ENCODE measurements at regions not wholly inside any gene's neighbourhood (a gene's known extent, or its start where the extent isn't known, plus 50 kb on each side); places are given as distances from the start of the nearest gene placed in this dataset.
"Not testable (repeated sequence)": the region's sequence is repeated elsewhere in the genome, so short reads cannot be mapped to it uniquely, and the experiment has no call there.

DNA sequence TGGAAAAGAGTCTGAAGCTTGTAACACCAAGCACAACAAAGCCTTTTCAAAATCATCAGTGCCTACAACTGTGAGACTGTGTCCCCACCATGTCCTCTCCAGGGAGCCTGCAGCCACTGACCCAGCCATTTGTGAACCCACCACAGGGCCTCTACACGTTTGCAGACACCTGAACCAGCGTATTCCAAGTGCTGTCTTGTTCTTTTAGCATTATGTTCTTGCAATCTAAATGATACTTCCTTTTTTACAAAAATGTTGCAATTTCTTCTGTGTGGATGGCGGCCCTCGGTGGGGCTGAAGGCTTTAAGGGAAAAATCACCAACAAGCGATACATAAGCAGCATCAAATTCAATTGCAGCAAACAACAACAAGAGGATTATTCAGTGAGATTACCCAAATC lies 403.2 kb upstream of the MGMT start:
- DNase-seq (ENCODE audit: low read depth in 2 of 2): no peak

GRCh38 chr10:129066529-129066928 lies 400.5 kb upstream of the MGMT start:
- DNase-seq (ENCODE audit: low read depth in 2 of 2): not testable (repeated sequence)

- DNase-seq (ENCODE audit: low read depth in 2 of 2): not testable (repeated sequence)
Observed at GRCh38 chr10:129071411-129071810, 395.6 kb upstream of the MGMT start.

- DNase-seq (ENCODE audit: low read depth in 2 of 2): no peak
Observed at GRCh38 chr10:129074939-129075338, 392.1 kb upstream of the MGMT start.

- DNase-seq (ENCODE audit: low read depth in 2 of 2): no peak
Observed at GRCh38 chr10:129075508-129075907, 391.5 kb upstream of the MGMT start.

DNA sequence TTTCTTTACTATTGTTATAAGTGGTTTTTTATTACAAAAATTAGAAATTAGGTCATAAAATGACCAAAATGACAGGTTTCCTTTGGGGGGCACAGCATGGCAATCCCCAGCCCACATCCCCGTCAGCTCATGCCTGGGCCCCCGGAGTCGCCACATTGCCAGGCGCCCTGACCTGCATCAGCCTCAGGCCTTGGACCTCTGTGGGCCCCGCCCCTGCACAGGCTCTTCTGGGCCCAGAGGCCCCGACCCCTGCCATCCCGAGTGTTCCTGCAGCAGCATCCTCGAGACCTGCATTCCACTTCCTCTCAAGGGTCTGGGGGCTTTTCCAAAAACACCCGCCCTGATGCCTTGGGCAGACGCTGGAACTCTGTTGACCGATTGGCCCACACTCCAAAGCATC lies 391.1 kb upstream of the MGMT start:
- DNase-seq (ENCODE audit: low read depth in 2 of 2): no peak

- DNase-seq (ENCODE audit: low read depth in 2 of 2): no peak
Observed at GRCh38 chr10:129078346-129078745, 388.7 kb upstream of the MGMT start.

DNA sequence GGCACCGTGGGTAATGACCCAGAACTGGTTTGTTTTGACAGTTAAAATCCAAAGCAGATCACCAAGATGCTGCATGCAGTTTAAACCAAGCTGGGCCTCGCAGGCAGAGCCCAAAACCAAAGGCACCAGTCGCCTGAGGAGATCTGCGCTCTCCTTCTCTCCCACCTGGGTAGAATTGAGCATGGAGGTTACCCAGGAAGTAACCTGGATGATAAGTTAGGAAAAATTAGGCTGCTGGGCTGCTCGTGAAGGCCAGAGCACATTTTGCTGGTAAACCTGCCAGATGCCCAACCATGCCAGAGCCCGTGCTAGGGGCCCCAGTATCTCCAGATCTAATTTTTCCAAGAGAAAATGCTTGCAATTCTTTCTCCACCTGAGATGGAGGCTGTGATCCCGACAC lies 388.3 kb upstream of the MGMT start:
- no peak for DNase-seq (ENCODE audit: low read depth in 2 of 2)

DNA sequence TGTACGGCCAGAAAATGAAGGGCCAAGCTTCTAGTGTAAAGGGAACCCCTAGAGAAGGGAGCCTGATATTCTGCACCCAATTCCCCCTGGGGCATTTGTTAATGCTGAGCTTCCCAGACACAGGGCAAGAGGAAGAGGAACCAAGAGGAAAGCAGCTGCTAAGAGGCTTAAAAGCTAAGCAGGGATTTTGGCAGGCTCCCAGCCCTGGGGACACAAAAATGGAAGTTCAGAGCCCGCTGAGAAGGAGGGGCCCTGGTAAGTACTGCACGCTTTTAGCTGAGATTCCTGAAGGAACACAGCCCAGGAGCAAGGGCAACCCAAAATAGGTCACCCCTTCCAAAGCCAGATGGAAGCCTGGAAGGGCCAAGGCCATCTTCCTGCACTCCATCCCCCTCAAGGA lies 387.3 kb upstream of the MGMT start:
- no peak for DNase-seq (ENCODE audit: low read depth in 2 of 2)

GRCh38 chr10:129085811-129086210 lies 381.2 kb upstream of the MGMT start:
- no peak for DNase-seq (ENCODE audit: low read depth in 2 of 2)

GRCh38 chr10:129089341-129089740 lies 377.7 kb upstream of the MGMT start:
- DNase-seq (ENCODE audit: low read depth in 2 of 2): no peak

DNA sequence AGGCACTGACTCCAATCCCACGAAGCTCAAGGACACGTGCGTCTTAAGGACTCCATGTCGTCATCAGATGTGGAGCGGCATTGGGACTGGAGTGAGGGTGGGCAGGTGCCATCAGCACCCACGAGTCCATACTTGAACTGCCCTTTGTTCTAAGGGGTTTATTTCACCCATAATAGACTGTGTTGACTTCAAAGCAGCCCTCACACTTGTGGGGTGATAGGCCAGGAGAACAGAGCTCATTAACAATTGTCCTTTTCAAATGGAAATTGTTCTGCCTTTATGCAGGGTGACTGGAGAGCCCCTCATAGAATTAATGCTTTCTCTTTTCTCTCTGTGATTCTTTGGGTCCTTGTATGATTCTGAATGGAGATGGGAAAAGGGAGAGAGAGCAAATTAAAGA lies 376.9 kb upstream of the MGMT start:
- no peak for DNase-seq (ENCODE audit: low read depth in 2 of 2)

GRCh38 chr10:129090618-129091366 lies 376.2 kb upstream of the MGMT start:
- DNase-seq (ENCODE audit: low read depth in 2 of 2): no peak

GRCh38 chr10:129093641-129094040 lies 373.4 kb upstream of the MGMT start:
- no peak for DNase-seq (ENCODE audit: low read depth in 2 of 2)

GRCh38 chr10:129094233-129094632 lies 372.8 kb upstream of the MGMT start:
- DNase-seq (ENCODE audit: low read depth in 2 of 2): no peak

DNA sequence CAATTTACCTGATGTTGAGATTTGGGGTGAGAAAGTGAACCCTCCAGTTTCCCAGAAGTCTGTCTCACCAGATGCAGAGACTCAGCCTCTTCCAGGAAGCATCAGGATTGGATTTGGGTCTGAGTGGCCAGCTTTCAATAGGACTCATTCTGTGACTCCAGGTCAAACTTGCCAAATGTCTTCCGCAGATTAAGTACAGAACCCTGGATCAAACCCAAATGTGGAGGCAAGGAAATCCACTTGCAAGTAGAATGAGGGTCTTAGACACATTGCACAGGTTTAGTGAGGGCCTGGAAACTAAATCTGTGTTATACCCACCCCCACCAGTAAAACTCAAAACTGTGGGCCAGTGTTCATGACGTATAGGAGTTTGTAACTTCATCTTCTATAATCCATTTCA lies 372.2 kb upstream of the MGMT start:
- DNase-seq (ENCODE audit: low read depth in 2 of 2): no peak

DNA sequence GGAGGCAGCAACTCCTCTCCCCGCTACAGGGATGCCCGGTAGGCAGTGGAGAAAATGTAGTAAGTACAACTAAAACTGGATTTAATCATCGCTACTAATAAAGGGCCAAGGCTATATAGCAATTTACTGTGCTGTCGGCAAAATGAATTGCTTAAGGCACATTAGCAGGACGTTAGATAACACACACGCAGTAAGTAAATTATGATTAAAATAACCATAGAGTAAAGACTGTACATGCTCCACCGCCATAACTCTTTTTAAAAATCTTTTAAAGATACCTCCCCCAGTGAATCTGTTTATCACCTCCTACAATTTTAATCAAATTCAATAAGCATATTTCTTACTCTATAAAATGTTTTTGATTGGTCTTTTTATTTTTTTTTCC lies 371.4 kb upstream of the MGMT start:
- DNase-seq (ENCODE audit: low read depth in 2 of 2): no peak

DNA sequence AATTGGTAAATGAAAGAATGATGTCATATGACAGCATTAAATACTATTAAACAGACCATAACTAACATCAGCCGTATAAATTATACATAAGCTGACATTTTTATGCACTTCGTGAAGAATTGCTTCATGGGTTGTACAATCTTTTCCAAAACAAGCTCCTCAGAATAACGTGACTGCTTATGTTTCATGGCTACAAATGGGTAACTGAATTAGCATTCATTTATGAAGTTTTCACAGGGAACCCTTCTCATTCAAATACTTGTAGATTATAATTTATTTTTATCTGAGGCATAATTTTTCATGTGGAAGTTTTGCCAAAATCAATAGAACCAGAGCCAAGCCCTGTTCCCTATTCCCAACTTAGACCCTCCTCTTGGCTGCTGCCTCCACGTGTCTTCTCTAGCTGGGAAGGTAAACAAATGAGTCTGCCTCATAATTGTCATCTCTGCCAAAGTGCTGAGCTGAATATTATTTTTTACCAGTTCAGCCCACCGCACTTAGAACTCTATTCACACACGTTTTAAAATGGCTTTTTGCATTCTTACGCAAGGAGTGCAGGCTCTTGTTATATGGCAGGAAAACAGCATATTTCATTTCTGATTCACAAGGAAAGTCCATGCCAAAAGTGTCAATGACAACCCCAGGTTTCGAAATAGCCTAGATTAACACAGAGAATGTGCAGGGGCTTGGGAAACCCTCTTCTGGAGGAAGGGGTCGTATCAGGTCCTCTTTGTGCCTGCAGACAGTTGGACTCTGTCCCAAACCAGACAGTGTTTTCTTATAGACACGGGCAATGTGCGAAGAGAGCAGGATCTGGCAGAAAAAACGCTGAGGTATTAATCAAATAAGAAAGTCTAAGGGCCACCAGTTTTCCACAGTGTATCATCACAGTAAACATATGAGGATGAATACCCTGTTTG lies 370.7 kb upstream of the MGMT start:
- DNase-seq (ENCODE audit: low read depth in 2 of 2): no peak

- DNase-seq (ENCODE audit: low read depth in 2 of 2): no peak
Observed at GRCh38 chr10:129097776-129098330, 369.2 kb upstream of the MGMT start.

DNA sequence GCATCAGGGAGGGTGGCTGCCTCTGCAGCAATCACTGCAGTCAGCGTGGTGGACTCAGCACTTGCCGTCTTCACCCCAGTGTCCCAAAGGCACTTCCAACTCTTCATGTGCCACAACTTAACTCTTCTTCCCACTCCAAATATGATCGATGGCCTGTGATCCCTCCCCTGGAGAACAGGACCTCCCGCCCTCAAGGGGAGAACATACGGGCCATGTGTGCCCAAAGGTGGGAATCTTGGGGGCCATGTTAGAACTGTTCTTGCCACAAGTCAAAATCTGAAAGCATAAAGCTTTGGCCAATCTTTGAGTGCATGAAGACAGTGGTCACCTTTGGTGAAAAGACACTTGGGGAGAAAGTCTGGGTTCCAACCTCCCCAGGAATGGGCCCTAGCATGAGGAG lies 368.5 kb upstream of the MGMT start:
- DNase-seq (ENCODE audit: low read depth in 2 of 2): no peak

- DNase-seq (ENCODE audit: low read depth in 2 of 2): no peak
Observed at GRCh38 chr10:129099486-129099885, 367.6 kb upstream of the MGMT start.

DNA sequence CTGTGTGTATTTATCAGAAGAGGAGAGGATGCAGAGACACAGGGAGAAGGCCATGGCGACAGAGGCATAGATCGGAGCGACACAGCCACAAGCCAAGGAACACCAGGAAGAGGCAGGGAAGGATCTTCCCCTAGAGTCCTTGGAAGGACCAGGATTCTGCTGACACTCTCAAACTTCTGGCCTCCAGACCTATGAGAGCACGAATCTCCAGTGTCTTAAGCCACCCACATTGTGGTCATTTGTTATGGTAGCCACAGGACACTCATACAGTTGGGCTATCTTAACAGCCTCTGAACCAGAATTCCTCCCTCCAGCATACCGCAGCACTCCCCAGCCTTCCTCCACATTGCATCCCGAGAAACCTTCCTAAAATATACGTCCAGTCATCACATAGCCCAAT lies 367.0 kb upstream of the MGMT start:
- no peak for DNase-seq (ENCODE audit: low read depth in 2 of 2)

Measured in stimulated activated CD8-positive, alpha-beta memory T cell treated with anti-CD3 and anti-CD28 coated beads, Interleukin-7, amount 100 ng/mL, for 1 hour (primary cell).